Bronchial epithelial cell (primary cell): ENCODE measurements at regions not wholly inside any gene's neighbourhood (a gene's known extent, or its start where the extent isn't known, plus 50 kb on each side); places are given as distances from the start of the nearest gene placed in this dataset.

ENCODE experiments used
- DNase-seq: peaks from one replicate; pipeline ENCODE4 v3.0.0-alpha.2; 2010; ENCODE audit warnings: low read depth
- FAIRE-seq: peaks from 2 replicates; lab custom pipeline; 2011; peaks lifted over from hg19 to GRCh38; lab: Jason Lieb, UNC
- H3K27me3 ChIP-seq: 2 replicates; pipeline ENCODE4 v1.5.1; 2011; ENCODE audit warnings: low read length; ENCODE audit not compliant: control insufficient read depth, insufficient read depth
- H3K36me3 ChIP-seq: 2 replicates; pipeline ENCODE4 v1.5.1; 2011; ENCODE audit warnings: low read length; ENCODE audit not compliant: control insufficient read depth, insufficient read depth
- H3K4me3 ChIP-seq: 2 replicates; pipeline ENCODE4 v1.5.1; 2011; ENCODE audit warnings: mild to moderate bottlenecking, low read depth, low read length, control low read depth
- CTCF ChIP-seq: IDR thresholded peaks from 2 replicates; pipeline ENCODE4 v1.5.1; 2011; ENCODE audit warnings: mild to moderate bottlenecking, moderate library complexity, low read length, control low read depth, inconsistent platforms; ENCODE audit not compliant: insufficient read depth, severe bottlenecking

GRCh38 chr4:22873899-22874298 is 181.2 kb downstream of the GBA3 start:
- no peak for TF ChIP-seq CTCF
- no peak for FAIRE-seq
- Histone ChIP-seq H3K27me3 (no peaks in the 10 kb centered on the region), H3K4me3 (no peak overlapping the region), H3K36me3 (no peaks in the 10 kb centered on the region)
- no peak for DNase-seq

GRCh38 chr4:22870847-22871449 is 178.2 kb downstream of the GBA3 start:
- H3K27me3 ChIP-seq, result no peaks in the 10 kb centered on the region
- no peaks in the 10 kb centered on the region for H3K36me3 ChIP-seq
- no peak for TF ChIP-seq CTCF
- no peak overlapping the region for H3K4me3 ChIP-seq
- DNase-seq (no peak), FAIRE-seq (no peak)

DNA sequence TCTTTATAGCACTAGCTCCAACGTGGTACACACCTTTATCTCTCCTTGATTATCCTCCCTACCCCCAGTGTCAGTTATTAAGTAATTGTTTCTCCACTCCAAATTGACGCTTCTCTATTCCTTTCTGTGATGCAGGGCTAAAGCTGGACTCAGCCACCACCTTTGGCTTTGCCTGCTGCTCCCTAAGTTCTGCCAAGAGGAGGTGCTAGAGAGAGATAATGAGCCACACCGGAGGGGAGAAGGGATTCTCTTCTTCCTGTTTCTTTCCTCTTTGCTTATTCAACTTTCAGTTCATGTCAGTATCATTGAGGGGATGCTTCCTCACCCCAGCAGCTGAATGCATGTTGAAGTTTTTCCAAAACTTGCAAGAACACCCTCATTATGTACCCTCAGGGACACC is 176.5 kb downstream of the GBA3 start:
- TF ChIP-seq CTCF, result no peak
- Histone ChIP-seq H3K36me3 (no peaks in the 10 kb centered on the region), H3K27me3 (no peaks in the 10 kb centered on the region), H3K4me3 (no peak overlapping the region)
- no peak for DNase-seq
- FAIRE-seq, result no peak
